GM19468 (cell line): ENCODE measurements at regions not wholly inside any gene's neighbourhood (a gene's known extent, or its start where the extent isn't known, plus 50 kb on each side); places are given as distances from the start of the nearest gene placed in this dataset.

Experiments
- ATAC-seq: cut with Tn5 transposase; IDR thresholded peaks from one replicate; pipeline ENCODE4 v1.9.1; 2021; ENCODE audit warnings: mild to moderate bottlenecking, moderate library complexity, moderate number of reproducible peaks; ENCODE audit not compliant: unreplicated experiment; ENCODE audit errors: extremely low read depth

DNA sequence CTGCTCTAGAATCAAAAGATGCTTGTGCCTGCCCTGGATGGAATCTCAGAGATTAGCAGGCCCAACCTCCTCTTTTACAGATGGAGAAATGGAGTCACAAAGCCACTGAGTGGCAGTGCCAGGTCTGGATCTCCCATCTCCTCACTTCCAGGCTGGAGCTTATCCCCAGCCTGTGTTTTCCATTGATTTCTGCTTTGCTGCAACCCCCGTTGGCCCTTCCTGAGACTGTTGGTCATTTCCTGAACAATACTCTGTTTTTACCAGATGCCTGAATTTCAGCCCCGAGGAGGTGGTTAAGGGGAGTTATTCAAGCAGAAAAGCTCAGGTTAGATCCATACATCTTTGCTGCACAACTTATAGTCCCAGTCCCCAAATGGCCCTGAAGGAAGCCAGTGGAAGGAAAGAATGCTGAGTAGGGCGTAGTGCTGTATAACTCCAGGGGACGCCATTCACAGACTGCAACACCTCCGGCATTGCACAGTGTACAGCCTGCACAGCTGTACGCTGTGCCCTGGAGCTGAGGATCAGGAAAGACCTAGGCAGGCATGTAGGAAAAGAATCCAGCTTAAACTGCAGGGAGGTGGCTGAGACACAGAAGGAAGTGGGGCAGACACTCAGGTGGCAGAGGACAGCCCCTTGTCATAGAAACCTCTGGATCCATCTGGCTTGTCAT is 77.5 kb downstream of the RPLP1 start:
- no peak for ATAC-seq

DNA sequence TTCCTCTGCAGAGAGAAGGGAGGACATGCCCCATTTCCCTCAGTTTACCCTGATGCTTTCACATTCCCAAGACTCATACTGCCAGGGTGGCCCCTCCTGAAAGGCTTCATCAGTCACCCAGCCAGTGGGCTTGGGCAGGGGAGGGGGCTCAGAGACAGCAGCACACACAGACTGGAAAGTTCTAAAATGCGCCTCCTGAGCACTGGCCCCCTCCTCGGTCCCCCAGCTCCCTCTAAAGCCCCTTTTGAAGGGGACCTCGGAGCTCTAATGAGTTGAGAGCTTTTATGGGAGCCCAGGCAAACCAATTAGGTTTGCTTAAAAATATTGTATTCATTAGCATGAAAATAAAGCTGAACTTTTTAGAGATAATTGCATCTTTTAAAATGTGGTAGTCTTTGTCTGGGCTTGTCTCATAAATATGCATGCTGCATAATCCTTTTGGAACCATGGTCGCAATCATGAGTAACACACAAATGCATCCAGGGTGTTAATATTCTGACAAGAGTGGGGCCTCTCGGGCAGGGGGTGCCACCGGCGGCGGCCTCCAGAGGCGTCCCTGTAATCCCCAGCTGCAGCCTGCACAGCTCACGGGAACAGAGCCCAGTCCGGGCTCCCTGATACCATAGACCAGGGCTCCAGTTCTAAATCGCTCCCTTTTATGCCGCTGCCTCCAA is 78.5 kb downstream of the RPLP1 start:
- ATAC-seq = no peak

DNA sequence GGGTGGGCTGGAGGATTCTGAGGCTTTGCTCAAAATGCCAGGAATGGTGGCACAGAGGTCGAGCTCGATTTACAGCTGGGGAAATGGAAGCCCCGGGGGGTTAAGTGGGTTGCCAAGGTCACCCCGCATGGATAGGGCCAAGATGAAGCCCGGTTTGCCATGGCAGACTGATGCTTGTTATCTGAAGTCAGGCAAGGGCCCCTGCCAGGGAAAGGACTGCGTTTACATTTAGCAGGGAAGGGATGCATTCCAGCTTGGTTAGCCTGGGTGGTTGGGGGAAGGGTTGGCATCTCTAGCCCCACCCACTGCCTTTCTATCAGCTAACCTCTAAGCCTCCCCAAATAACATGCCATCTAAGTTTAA is 79.0 kb downstream of the RPLP1 start:
- ATAC-seq = no peak

DNA sequence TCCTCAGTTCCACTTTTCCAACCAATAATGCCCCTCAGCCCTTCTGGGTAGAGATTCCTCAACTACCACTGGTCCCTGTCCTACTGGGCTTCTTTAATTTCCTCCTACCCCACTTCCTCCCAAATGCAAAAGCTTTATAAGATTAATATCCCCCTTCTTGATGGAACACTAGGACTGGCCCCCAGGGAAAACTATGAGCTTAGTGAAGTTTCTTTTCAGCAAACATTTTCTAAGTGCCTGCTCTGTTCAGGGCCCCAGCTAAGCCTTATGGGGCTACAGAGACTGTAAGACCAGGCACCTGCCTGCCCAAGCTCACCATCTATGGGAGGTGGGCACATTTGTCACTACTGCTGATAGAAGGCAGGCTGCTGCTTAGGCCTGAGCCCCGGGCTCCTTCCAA is 79.4 kb downstream of the RPLP1 start:
- no peak for ATAC-seq

DNA sequence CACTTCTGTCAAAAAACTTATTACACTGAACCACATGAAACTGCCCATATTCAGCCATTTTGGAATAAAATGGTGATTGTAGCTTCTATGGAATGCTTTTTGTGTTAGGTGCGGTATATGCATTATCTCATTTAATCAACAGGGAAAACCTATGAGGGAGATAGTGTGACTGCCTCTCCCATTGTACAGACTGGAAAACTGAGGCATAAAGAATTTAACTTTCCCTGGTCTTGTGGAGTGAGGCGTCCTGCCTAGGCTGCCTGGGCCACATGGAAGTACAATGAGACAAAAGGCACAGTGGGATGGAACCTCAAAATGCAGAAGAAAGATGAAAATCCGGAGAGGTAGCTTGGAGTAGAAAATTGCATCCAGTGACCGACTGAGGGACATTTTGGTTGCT is 80.2 kb downstream of the RPLP1 start:
- ATAC-seq = no peak

DNA sequence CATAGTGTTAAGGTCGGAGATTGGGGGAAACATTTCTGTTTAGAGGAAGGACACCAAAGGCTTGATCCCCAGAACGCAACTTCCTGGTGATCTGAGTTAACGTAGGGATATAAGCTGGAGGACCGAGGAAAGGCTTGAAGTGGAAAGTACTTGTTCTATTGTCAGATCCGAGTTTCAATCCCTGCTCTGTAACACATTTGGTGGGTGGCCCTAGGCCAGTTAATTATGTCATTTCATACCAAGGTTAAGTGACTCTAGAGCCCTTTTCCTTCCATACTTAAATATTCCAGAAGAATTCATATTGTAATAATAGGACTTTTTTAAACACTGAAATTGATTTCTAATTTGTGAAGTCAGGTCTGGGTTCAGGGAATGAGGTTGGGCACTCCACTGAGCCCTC is 80.9 kb downstream of the RPLP1 start:
- no peak for ATAC-seq

DNA sequence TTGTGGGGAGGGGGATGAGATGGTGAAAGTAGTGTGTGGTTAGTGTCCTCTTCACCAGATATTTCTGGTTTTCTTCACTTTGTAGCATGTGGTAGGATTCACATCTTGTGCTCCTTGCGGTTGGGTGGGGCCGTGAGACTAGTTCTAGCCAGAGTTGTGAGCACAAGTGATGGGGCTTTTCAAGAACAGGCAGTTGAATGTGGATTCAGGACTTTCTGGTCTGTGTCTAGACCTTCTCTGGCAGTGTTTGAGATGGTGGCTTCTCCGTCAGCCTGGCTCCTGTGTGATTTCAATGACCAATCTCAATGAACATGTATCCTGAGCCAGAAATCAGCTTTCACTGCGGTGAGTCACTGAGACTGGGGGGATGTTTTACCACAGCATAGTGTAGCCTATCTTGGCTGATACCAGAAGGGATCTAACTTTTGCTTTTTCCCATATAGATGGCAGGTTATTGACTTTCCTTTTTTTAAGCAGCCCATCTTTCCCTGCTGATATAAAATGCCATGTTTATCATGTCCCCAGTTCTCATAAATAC is 82.6 kb downstream of the RPLP1 start:
- ATAC-seq = no peak

DNA sequence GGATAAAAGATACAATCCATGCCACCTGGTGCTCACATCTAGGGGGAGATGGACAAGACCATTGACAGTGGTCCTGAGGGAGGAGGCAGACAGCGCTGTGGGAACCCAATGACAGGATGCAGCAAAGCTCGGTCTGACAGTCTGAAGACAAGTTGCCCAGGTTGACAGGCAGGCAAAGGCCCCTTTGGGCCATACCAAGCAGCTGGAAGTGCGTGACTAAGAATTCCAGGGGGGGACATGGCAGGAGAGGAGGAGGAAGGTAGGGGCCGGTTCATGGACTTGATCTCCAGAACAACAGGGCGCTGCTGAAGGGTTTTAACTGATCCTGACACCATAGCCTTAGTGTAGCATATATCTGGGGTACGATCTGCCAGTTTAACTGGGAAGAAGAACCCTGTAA is 83.4 kb downstream of the RPLP1 start:
- ATAC-seq = no peak

DNA sequence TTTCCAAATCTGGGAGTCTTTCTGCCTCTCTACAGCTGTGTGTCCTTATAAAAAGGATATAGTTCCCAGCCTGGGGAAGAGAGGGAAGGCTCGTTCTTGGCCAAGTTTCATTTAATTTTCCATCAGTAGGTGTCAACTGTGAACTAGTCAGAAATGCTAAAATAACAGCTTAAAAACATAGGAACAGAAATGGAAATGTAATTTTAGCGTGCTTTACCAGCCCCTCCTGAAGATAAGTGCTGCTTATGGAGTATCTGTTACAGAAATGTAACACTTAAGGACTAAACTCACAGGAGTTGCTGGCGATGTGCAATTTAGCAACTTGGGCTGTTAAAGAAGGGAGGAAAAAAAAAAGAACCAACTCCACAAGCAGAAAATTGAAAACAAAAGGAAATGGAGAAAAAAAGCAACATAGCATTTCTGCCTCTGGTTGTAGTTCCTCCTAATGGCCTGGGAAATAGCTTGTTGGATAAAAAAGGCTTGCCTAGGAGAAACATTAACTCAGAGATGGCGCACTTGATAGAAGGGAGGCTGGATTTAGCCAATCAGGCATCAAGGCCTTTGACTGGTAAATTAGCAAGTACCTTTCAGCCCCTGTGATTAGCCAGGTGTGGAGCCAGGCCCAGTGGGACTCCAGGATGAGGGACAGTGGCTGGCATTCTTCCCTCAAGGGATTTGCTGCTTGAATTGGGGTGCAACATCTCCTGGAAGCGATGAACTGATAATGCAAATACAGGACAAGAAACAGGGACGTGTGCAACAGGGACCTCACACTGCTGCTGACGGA is 84.3 kb downstream of the RPLP1 start:
- no peak for ATAC-seq

DNA sequence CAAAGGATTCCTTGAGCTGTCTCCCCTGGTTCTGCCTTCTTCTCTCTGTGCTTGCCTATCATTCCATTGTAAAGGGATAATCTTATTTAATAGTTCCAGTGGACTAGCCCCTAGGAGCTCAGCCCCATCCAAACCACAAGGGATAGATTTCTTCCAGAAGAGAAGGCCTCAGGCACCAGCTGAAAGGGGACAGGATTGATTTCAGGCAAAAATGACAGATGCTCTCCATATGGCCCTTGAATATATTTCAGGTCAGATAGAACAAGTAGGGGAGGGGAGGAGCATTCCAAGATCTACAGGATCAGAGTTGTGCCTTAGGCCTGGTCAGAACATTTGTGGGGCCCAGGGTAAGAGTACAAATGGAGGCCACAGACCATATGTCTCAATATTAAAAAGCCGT is 85.3 kb downstream of the RPLP1 start:
- ATAC-seq = no peak

DNA sequence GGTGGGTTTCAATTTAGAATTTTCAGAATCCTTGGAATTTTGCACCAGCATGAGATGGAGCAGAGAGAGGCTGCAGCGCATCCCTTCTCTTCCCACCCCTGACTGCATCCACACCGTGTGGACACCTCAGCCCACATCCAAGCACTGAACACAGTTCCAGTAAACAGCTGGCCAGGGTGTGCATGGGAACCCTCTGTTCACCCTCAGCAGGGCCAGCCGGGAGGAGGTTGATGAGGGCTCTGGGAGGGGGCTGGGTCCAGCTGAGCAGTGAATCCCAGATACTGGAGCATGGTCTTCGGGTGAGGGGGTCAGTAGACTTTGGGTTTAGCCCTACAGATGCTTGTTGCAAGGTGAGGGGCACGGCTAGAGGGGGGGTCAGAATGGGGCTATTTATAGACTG is 85.8 kb downstream of the RPLP1 start:
- ATAC-seq = no peak

DNA sequence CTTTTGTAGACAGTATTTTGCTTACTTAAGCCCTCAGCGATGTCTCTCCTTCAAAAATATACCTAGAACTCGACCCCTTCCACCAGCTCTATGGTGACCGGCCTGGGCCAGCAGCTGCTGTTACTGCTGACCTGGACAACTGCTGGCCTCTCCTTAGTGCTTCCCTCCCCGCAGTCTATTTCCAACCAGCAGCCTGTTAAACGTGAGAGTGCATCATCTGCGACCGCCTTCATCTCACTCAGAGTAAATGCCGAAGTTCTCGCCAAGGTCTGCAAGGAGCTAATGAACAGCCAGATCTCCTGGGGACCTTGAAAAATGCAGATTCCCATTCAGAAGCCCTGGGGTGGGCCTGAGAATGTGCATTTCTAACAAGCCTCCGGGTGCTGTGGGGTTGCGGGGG is 86.7 kb downstream of the RPLP1 start:
- no peak for ATAC-seq

DNA sequence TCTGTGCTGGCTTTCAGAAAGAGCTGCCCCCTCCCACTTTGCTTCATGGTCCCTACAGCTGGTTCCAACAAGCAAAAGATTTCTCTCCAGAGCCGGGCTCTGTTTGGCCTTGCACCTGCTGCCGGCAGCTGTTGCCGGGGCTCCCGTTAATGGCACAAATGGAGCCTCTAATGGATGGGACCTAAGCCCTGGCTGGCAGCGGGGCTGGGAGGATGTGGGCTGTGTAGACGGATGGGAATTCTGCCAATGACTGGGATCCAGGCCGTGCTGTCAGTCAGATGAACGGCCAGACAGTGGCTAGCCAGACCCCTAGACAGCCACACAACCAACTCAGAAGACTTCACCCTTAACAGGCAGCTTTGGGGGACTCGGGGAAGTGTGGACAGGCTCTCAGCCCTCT is 88.0 kb downstream of the RPLP1 start:
- no peak for ATAC-seq

DNA sequence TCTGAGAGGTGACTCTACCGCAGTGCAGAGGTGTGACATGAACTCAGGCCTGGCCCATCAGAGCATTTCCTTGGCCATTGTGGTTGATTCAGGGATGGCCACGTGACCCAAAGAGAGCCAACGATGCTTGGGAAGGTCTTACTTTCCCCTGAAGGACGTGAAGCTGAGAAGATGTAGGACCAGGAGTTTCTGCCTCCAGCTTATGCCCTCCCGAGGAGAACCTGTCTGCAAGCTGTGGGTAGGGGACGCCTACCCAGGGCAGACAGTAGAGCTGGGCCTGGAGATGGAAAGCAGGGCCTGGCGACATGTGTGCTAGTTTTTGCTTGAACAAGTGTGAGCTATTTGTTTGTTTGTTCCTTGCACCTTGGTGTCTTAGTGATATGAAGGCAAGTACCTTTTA is 89.4 kb downstream of the RPLP1 start:
- ATAC-seq = no peak

DNA sequence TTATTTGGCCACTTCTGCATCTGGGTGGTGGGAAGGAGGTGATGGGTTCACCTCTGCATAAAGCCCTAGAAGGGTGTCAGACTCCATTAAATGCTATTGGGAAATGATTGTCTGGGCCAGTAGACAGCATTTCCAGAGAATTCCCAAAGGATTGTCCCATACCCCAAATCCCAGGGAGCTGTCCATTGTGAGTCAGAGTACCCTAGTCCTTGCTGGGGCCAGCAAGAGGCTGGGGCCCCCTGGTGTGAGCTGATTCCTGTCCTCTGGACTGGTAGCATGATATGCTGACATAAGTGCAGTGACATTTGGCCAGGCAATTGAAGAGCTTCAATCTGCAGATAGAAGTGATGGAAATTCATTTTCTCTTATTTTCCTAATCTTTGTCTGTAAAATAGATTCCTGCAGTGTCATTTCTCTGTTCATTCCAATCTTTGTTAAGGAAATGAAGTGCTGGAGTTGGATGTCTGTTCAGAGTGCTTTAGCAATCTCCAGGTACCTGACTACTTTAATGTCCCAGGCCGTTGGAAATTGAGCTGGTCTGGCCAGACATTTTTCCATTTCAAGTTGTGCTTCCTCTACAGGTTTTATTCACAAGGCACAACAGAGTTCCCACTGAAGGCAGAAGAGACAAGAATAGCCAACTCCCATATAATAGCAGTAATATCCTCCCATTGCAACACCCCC is 91.2 kb downstream of the RPLP1 start:
- no peak for ATAC-seq

DNA sequence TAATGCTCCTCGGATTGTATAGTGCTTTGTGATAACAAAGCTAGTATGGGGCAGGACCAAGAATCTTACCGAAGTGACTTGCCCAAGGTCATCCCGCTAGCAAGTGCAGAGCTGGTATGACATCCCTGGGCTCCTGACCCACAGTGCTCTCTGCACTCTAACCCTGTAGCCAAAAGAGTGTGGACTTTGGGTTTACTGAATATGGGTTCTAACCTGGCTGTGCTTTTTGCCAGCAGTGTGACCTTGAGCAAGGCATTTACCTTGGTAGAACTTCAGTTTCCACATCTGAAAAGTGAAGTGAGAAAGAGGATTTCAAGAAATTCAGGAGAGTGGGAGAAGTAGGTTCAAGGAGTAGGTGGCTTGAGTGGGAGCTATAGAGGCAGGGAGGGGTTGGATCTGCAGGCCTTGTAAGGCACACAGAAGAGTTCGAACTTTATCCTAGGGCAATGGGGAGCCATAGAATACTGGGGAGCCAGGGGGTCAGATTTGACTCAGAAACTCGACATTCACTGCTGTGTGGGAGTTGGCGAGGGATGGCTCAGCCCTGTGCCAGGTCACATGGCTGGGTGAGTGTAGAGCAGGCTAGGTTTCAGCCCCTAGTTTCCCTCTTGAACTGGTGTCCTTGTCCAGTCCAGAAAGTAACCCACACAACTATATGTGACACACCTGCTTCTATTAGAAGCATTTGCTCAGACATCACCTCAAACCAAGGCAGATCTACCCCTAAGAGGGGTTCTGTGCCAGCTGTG is 91.9 kb downstream of the RPLP1 start:
- no peak for ATAC-seq

DNA sequence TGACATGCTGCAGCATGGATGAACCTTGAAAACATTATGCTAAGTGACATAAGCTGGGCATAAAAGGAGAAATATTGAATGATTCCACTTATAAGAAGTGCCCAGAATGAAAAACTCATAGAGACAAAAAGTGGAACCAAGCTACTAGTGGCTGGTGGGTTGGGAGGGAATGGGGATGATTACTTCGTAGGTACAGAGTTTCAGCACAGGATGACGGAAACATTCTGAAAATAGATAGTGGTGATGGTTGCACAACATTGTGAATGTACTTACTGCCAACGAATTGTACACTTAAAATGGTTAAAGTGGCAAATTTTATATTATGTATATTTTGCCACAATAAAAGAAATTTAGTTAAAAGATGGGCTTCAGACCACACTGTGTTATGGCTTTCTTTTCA is 93.6 kb downstream of the RPLP1 start:
- ATAC-seq = no peak

DNA sequence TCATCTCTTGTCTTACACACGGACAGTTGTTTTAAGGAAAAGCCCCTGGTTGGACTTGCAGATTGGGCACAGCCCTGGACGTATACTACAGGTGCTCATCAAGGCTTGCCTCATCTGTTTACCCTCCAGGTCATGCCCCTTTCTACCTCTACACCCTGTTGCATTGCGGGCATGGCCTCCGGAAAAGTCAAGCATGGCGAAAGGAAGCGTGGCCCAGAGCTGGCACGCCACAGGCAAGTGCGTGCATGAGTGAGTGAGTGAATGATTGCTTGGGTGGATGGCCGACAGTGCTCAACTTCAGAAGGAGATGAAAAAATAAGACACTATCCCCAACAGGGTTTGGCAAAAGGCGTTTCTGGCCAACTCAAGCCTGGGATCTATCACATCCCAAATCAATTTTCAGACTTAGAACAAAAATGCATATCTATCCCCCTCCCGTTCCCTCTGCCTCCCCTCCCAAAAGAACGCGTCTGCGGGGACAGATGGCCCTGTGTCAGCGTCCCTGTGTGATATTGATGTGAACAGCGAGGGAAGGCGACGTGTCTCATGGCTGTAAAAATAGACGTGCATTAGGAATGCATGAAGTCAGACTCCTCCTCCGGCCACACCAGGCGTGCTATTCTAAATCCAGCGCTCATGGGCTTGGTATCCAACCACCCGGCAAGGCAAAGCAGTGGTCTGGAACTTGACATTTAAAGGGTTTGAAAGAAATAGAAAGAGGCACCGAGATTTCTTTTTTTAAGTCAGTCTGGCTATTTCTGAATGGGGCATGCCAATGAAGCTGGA is 96.0 kb downstream of the RPLP1 start:
- no peak for ATAC-seq

DNA sequence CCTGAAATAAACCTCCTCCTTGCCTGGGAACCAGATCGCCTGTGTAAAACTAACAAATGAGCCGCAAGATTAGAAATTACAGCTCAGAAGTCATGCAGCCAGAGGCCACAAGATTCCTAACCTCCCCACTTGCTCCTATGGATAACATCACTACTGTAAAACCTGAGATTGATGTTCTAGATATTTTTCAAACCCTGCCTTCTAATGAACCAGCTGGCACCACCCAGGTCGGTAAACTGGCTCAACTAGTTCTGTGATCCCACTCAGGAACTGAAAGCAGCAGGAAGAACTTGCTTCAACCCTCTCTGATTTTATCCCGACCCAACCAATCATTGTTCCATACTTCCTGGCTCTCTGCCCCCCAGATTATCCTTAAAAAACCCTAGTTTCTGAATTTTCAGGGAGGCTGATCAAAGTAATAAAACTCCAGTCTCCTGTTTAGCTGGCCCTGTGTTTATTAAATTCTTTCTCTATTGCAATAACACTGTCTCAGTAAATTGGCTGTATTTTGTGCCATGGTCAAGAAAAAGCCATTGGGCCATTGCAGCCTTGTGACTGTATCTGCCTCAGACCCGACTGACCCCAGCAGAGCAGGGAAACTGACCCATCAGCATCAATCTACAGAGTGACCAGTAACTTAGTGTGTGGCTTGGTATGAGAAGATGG is 98.9 kb downstream of the RPLP1 start:
- ATAC-seq = no peak
